ENCODE measurements at regions not wholly inside any gene's neighbourhood (a gene's known extent, or its start where the extent isn't known, plus 50 kb on each side); places are given as distances from the start of the nearest gene placed in this dataset.

DNA sequence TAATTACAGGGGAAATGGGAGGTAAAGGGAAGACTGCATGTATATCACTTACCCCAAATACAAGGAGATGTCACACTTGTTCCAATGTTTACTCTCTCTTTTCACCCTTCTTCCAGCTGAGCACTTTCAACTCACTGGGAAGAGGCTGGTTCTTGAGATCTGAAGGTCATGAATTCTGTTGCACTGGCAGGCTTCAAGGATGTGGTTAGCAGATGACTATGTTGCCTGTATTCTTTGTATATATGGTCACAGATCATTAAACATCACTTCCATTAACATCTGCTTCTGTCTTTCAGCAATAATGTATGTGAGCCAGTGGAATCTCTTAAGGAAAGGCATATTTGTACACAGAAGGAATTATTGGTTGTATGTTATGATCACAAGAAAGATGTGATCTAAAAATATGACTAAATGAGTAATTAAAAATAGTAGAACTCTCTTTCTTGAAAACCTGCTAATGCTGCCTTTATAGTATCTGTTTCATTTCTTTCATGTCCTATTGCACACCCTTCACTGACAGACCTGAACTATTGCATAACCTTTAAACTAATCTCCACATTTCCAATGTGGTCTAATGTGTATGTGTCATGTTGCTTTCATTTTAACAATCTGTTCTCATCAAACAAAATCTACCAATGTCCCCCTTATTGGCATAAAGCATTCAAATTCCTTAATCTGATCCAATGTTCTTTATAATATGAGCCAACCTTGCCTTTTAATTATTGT, 131.4 kb upstream of the EPHA7 start:
- Mint-ChIP-seq H3K36me3 (peaks cover 5% of the 10 kb centered on the region), H3K27me3 (no peaks in the 10 kb centered on the region), H3K27ac (no peak overlapping the region), H3K9me3 (peaks cover 16% of the 10 kb centered on the region), H3K4me3 (no peak overlapping the region), H3K4me1 (ENCODE audit: low read depth in 2 of 2) (no peaks in the 10 kb centered on the region)
- ATAC-seq (no peak), DNase-seq (ENCODE audit: low spot score) (no peak)

DNA sequence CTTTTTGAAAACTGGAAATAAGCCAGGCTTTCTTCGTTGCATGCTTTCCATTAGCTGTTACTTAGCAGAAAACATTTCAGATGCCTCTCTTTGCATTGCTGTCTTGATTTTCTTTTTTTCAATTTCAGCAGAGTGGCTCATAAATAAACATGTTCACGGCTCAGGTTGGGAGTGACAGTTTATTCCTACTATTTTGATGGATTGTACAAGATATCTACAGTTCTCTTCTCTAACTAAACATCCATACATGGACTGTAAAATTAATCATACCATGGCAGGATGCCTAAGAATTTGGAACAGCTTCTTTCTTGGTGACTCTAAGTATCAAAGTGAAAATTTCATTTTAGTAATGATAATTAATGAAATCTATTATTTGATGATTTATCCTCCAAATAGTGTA, 130.5 kb upstream of the EPHA7 start:
- H3K27me3 Mint-ChIP-seq = no peaks in the 10 kb centered on the region
- no peak for ATAC-seq
- DNase-seq (ENCODE audit: low spot score) = no peak
- H3K4me3 Mint-ChIP-seq = no peak overlapping the region
- H3K4me1 Mint-ChIP-seq (ENCODE audit: low read depth in 2 of 2) = no peaks in the 10 kb centered on the region
- peaks cover 5% of the 10 kb centered on the region for H3K36me3 Mint-ChIP-seq
- H3K9me3 Mint-ChIP-seq = peaks cover 21% of the 10 kb centered on the region
- H3K27ac Mint-ChIP-seq = no peak overlapping the region

DNA sequence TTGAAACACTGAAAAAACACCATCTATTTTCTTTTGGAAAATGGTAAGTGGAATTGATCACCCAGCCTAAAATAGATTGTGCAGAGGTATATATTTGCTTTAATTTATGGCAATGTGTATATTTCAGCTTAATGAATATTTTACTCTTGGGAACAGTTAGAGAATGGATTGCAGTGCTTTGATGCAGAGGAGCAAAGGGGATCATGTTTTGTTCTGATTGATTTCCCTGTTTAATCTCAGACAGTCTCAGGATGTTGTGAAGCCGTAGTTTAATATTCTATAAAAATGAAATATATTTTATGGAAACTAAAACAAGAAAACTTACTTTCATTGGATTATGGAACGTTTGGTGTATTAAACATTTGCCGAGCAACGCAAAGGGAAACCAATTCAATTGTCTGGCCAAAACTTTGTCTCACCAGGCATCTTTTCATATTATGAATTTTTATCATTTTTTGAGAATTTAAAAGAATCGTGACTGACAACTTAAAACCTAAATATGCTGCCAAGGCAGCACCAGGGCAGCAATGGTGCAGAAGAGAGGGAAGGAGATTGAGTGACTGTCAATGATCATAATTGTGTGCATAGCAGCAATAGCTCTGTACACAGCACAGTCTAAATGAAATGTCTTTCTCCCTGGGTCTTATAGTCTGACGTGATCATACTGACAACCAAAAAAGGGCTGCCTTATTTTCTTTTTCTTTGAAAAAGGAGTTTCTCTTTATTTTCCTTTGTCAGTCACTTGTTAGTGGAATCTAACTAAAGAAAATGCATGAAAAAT, 105.5 kb upstream of the EPHA7 start:
- Mint-ChIP-seq H3K9me3 (peaks cover 3% of the 10 kb centered on the region), H3K27me3 (no peaks in the 10 kb centered on the region), H3K36me3 (no peaks in the 10 kb centered on the region), H3K4me1 (ENCODE audit: low read depth in 2 of 2) (no peaks in the 10 kb centered on the region), H3K27ac (no peak overlapping the region), H3K4me3 (no peak overlapping the region)
- DNase-seq (ENCODE audit: low spot score) (no peak), ATAC-seq (no peak)

DNA sequence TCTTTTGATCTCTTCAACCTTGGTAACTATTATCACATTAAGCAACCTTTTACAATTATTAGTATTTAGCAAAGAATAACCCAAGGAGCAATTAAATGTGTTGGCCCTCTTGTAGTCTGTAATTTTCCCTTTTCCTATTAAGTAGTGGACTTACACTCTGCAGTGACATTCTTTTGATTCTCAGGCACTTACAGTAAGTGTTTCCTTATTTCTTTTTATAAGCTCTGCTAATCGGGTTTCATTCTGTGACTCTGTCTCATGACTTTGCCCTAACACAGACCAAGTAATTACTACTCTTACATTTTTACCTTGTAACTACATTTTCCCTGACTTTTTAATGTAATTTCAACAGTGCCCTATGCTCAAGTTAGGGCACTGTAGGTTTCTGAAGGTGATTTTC, 104.0 kb upstream of the EPHA7 start:
- H3K27me3 Mint-ChIP-seq = no peaks in the 10 kb centered on the region
- ATAC-seq = no peak
- no peak for DNase-seq (ENCODE audit: low spot score)
- H3K36me3 Mint-ChIP-seq = peaks cover 4% of the 10 kb centered on the region
- H3K4me3 Mint-ChIP-seq = no peak overlapping the region
- H3K9me3 Mint-ChIP-seq = peaks cover 5% of the 10 kb centered on the region
- H3K27ac Mint-ChIP-seq = no peak overlapping the region
- no peaks in the 10 kb centered on the region for H3K4me1 Mint-ChIP-seq (ENCODE audit: low read depth in 2 of 2)

DNA sequence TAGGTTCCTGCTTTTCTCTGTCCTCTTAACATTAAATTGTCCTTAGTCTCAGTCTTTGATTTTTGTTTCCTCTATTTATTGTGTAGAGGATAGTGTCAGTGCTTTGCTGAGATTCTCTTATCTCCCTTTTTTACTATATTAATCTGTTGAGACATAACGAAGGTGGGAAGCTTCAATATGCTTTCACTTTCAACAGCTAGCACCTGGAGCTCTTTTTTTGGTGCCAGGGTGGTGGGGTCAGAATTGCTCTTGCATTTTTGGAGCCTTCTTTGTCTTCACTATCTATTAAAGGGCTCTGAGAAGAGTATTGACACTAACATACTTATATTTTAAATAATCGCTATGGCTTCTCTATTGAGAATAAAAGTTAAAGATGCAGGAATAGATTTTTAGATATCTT, 97.1 kb upstream of the EPHA7 start:
- H3K9me3 Mint-ChIP-seq = peaks cover 19% of the 10 kb centered on the region
- ATAC-seq (no peak), DNase-seq (ENCODE audit: low spot score) (no peak)
- no peaks in the 10 kb centered on the region for H3K27me3 Mint-ChIP-seq
- no peak overlapping the region for H3K27ac Mint-ChIP-seq
- no peak overlapping the region for H3K4me3 Mint-ChIP-seq
- H3K36me3 Mint-ChIP-seq = peaks cover 4% of the 10 kb centered on the region
- no peaks in the 10 kb centered on the region for H3K4me1 Mint-ChIP-seq (ENCODE audit: low read depth in 2 of 2)

DNA sequence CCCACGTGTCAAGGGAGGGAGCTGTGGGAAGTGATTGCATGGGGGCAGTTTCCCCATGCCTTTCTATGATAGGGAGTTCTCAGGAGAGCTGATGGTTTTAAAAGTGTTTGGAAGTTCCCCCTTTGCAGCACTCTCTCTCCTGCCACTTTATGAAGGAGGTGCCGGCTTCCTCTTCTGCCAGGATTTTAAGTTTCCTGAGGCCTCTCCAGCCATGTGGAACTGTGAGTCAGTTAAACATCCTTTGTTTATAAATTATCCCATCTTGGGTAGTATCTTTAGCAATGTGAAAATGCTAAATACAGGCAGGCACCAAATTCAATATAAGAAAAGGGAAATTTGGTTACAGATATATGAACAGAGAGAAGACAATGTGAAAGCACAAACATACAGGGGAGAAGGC, 96.4 kb upstream of the EPHA7 start:
- Mint-ChIP-seq H3K36me3 (peaks cover 4% of the 10 kb centered on the region), H3K9me3 (peaks cover 25% of the 10 kb centered on the region), H3K4me3 (no peak overlapping the region), H3K4me1 (ENCODE audit: low read depth in 2 of 2) (no peaks in the 10 kb centered on the region), H3K27me3 (no peaks in the 10 kb centered on the region), H3K27ac (no peak overlapping the region)
- ATAC-seq = no peak
- no peak for DNase-seq (ENCODE audit: low spot score)

DNA sequence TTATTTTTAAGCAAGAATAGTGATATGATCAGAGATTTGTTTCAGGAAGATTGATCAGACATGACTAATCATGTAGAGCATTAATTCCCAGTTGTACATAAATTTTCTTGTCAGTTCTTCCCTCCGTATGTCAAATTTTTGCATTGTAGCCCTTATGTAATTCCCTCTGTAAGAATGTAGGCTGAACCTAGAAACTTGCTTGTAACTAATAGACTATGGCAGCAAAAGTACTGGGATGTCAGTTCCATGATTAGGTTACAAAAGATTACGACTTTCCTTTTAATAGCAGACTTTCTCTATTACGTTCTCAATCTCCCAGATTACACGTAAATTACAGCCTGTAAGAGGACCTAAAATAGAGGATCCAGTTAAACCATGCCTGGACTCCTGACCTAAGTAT, 79.4 kb upstream of the EPHA7 start:
- ATAC-seq = no peak
- Mint-ChIP-seq H3K4me1 (ENCODE audit: low read depth in 2 of 2) (no peaks in the 10 kb centered on the region), H3K9me3 (peaks cover 10% of the 10 kb centered on the region), H3K36me3 (no peaks in the 10 kb centered on the region), H3K27ac (no peak overlapping the region), H3K27me3 (no peaks in the 10 kb centered on the region), H3K4me3 (no peak overlapping the region)
- no peak for DNase-seq (ENCODE audit: low spot score)

DNA sequence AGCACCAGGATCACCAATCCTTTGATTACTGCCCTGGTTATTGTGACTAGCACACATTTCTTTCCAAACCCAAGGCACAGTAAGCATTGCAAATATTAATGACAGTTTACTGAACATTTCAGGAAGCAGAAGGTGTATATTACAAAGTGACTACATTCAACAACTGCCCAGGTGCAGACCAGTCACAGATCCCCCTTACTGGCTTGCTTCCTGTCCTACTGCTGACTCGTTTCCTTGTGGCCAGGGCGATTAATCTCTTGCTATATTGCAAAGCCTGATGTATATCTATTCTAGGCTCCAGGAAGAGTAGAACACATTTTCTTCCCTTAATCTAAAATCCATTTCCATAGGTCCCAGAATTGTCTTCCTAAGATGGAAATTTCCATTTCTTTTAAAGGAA, 77.2 kb upstream of the EPHA7 start:
- ATAC-seq (no peak), DNase-seq (ENCODE audit: low spot score) (no peak)
- no peak overlapping the region for H3K4me3 Mint-ChIP-seq
- H3K27ac Mint-ChIP-seq = no peak overlapping the region
- H3K27me3 Mint-ChIP-seq = no peaks in the 10 kb centered on the region
- H3K36me3 Mint-ChIP-seq = no peaks in the 10 kb centered on the region
- no peaks in the 10 kb centered on the region for H3K9me3 Mint-ChIP-seq
- no peaks in the 10 kb centered on the region for H3K4me1 Mint-ChIP-seq (ENCODE audit: low read depth in 2 of 2)

DNA sequence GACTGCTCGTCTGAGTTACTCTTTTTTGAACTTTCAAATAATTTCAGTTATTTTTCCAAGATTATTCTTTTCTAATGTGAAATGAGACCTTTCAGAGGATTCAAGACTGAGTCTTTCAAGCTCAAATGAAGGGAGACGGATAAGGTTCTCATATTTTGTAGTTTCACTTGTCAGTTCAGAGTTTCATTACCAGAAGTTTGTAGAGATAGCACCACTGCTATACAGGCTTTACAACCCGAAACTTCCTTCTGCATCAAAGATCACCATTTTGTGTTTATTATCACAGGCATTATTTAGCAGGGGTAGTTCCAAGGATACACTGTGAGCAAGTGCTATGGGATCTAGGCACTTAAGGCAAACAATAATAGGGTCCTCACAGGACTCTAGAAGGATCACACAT, 74.7 kb upstream of the EPHA7 start:
- Mint-ChIP-seq H3K9me3 (peaks cover 5% of the 10 kb centered on the region), H3K27me3 (no peaks in the 10 kb centered on the region), H3K4me1 (ENCODE audit: low read depth in 2 of 2) (no peaks in the 10 kb centered on the region), H3K27ac (no peak overlapping the region), H3K36me3 (no peaks in the 10 kb centered on the region), H3K4me3 (no peak overlapping the region)
- ATAC-seq (no peak), DNase-seq (ENCODE audit: low spot score) (no peak)

DNA sequence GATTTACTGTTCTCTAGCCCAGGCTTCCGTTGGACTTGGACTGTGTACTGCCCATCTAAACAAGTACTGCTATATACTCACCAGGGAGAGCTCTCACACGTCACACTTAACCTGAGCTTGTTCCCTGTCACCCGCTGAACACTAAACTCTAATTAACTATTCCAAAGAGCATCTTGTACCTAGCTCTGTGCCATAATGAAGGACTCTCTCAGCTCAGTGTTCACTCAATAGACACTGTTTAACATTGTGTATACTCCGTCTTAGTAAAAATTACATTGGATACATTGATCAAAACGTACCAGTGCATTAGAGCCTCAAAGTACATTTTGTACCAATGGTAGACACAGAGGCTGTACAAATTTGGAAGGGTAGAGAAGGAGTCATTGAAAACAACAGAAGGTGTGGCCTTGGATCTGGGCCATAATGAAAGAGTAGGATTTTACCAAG, 55.4 kb upstream of the EPHA7 start:
- Mint-ChIP-seq H3K27me3 (no peaks in the 10 kb centered on the region), H3K9me3 (peaks cover 17% of the 10 kb centered on the region), H3K36me3 (no peaks in the 10 kb centered on the region), H3K4me3 (no peak overlapping the region), H3K4me1 (ENCODE audit: low read depth in 2 of 2) (no peaks in the 10 kb centered on the region), H3K27ac (no peak overlapping the region)
- DNase-seq (ENCODE audit: low spot score) = no peak
- no peak for ATAC-seq

DNA sequence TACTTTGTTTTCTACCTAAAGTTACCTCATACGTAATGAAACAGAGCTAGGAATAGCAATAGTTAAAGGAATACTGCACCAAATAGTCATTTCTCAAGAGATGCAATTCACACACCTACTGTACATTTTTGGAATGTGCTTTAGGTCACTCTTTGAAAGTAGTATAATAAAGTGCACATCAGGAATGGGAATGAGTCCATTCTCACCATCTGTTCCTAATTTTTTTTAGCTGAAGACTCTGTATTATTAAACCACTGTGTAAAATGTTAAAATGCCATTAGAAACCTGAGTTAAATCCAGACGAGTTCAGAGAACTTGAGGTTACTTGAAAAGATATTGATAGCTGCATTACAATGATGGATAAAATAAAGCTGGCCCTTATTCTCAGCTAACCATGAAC, 51.9 kb upstream of the EPHA7 start:
- Mint-ChIP-seq H3K4me1 (ENCODE audit: low read depth in 2 of 2) (no peaks in the 10 kb centered on the region), H3K4me3 (no peak overlapping the region), H3K27ac (no peak overlapping the region), H3K27me3 (no peaks in the 10 kb centered on the region), H3K9me3 (peaks cover 18% of the 10 kb centered on the region), H3K36me3 (no peaks in the 10 kb centered on the region)
- ATAC-seq (no peak), DNase-seq (ENCODE audit: low spot score) (no peak)

All from natural killer cell treated with Interleukin-12 subunit alpha and Interleukin-12 subunit beta and Interleukin-15 and Interleukin-18, amount 100 ng/mL, for 72 hours (primary cell).